GM18517 (cell line): ENCODE measurements at regions not wholly inside any gene's neighbourhood (a gene's known extent, or its start where the extent isn't known, plus 50 kb on each side); places are given as distances from the start of the nearest gene placed in this dataset.
"Not testable (repeated sequence)": the region's sequence is repeated elsewhere in the genome, so short reads cannot be mapped to it uniquely, and the experiment has no call there.

Experiments
- ATAC-seq: cut with Tn5 transposase; IDR thresholded peaks from one replicate; pipeline ENCODE4 v1.9.1; 2021; ENCODE audit warnings: mild to moderate bottlenecking, moderate library complexity; ENCODE audit not compliant: unreplicated experiment

DNA sequence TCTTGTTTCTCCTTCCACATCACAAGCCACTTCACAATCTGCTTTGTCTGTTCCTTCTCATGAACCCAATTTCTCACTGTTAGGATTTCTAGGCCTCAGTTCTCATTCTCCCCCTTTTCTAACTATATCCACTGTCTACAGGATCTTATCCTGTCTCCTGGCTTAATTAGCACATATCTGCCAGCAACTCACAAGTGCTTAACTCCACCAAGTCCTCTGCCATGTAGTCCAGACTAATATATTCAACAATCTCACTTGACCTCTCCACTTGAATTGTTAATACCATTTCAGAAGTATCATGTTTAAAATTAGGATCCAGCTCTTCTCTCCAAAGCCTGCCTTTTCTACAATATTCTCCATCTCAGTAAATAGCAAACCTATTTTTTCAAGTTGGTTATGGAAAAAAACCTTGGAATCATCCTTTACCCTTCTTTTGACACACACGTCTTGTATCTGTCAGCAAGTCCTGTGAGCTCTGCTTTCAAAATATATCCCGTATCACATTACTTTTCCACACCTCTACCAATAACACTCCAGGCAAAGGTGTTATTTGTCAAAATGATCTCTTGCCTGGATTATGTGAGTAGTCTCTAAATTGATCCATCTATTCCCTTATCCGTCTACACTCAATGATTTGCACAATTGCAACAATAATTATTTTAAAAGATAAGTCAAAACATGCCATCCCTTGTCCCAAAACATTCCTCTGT is 127.2 kb upstream of the SLIT2 start:
- ATAC-seq = no peak

- ATAC-seq = no peak
Measured at GRCh38 chr4:20122198-20122988, 129.3 kb upstream of the SLIT2 start.

DNA sequence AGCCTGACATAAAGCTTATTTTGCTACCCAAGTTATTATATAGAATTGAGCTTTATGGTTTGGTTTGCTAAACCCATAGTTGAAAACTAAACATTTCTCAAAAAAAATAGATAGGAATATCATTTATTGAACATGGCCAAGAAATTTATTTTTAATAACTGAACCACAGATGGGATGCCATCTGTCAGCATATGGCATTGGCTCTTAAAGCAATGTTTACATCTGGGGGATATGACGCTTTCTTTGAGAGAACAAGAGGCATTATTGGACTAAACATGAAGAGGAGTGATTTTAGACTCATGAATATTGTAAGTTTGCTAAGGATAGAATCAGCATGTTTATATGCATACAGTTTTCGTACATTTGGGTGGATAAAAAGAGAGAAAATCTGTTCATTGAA is 132.6 kb upstream of the SLIT2 start:
- ATAC-seq = no peak

DNA sequence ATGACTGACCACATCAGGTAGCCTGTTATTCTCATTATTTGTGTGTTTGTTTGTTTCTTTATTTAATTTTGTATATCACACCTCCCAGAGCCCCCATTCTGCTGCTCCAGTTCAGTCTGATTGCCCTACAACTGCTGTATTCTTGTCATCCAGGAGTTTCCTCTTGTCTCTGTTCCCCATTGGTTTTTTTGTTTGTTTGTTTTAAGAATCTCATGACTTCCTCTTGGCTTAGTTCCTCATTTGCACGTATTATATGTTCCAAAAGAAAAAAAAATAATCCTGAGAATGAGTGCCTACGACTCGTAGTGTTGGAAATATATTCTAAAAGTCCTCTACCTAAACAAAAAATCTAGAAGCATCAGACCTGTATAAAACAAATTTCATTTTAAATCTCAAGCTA is 142.3 kb upstream of the SLIT2 start:
- no peak for ATAC-seq

DNA sequence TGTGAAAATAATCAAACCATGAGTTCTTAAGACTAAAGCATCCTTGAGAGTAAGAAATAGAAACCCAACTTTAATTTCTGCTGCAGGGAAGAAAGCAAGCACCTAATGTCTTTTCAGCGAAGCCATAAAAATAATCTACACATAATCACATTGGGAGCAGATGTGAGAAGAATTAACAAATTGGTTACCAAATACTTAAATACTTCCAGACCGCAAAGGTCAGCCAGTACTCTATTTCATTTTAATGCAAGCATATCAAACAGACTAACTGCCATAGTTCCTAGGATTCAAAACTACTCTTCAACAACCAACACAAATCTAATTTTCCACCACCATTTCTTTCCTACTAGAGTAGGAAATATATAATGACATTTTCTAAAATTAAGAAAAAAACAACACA is 144.8 kb upstream of the SLIT2 start:
- ATAC-seq = no peak

- ATAC-seq = no peak
Measured at GRCh38 chr4:20101831-20102230, 149.9 kb upstream of the SLIT2 start.

DNA sequence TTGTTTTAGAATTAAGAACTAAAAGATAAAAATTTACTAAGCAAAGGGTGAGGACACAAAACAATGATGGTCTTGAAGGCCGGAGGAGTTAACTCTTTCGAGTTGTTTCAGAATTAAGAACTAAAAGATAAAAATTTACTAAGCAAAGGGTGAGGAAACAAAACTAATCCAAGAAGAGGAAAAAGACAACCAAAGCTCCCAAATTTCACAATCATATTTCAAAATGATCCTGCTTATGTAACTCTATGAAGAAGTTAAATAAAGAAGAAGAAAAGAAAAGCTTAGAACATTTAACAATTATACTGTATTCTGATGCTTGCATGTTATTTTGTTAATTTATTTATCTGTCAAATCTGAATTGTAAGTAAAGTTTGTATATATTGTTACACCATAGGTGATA is 154.8 kb upstream of the SLIT2 start:
- ATAC-seq = no peak

DNA sequence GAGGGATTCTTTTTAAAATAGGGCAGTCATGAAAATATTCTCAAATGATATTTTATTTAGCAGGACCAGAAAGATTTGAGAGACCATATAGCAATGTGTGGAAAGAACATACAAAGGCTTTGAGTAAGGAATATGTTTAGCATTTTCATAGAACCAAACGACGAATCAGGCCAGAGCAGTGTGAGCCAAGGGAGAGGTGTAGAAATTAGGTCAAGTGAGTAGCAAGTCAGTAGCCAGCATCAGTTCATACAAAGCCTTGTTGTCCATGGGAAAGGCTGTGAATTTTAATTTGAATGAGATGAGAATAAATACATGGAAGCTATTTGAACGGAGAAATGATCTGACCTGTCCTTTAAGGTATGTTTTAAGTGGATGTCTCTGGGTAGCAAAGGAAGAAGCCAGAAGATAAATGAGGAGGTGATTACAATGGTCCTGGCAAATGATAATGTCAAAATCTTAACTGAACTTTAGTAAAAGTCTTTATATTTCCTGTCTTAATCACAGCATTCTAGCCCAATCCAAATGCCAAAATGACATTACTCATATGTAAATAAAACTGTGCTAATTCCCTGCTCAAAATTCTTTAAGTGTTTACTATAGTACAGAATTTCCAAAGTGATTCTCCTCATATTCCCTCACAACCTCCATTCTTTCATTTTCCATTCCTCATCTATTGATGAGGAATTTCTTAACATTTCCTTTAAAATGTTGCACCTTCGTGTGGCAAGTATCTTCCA is 155.7 kb upstream of the SLIT2 start:
- no peak for ATAC-seq

DNA sequence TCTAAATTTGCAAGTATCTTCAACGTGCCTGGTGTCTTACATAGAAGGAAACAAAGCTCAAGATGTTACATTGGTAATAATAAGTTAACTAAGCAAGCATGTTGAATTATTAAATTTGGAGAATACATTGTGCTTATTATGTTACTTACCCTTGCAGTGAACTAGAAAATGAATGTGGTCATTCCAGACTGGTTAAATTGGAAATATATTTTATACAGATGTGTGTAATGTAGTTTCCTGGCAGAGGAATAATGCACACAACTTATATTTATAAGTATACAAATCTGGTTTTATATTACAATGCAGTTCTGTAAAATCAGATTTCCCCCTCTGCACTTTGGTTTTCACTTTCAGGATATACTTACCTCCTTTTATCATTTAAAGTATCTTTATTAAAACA is 159.9 kb upstream of the SLIT2 start:
- no peak for ATAC-seq

DNA sequence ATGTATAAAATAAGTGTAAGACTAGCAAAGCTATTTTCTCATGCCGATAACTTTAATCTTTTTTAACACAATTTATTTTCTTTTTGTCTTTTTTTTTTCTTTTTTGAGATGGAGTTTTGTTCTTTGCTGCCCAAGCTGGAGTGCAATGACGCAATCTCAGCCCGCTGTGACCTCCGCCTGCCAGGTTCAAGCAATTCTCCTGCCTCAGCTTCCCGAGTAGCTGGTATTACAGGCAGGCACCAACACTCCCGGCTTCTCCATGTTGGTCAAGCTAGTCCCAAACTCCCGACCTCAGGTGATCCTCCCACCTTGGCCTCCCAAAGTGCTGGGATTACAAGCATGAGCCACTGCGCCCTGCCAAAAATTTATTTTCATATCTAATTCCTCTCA is 164.2 kb upstream of the SLIT2 start:
- no peak for ATAC-seq

DNA sequence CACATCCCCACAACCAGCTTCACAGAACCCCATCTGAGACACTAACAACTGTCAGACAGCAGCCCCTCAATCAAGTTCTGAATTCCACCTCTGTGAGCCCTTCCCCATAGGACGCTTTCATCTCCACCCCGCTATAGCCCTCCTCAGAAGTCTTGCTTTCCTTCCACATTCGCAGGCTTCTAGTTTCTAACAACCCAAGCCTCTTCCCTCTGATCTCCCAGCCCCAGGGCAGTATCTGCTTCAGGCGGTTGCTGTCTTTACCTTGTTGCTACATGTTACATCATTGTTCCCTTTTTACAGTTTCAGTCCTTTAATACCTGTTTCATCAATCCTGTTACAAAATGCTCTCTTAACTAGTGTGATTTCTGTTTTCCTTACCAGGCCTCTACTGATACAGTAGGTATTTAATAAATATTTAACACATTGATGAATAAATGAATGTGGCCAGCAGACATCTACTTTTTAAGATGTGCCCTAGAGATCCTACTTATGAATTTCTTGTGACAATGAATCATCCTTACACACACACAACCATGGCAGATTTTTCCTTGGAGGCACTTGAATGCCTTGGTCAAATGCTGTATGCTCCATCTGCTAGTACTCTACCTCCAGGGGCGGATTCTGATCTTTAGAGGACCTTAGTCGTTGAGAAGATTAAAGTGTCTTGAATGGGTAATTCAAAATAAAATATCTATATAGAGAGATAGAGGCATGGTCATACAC is 164.7 kb upstream of the SLIT2 start:
- no peak for ATAC-seq

DNA sequence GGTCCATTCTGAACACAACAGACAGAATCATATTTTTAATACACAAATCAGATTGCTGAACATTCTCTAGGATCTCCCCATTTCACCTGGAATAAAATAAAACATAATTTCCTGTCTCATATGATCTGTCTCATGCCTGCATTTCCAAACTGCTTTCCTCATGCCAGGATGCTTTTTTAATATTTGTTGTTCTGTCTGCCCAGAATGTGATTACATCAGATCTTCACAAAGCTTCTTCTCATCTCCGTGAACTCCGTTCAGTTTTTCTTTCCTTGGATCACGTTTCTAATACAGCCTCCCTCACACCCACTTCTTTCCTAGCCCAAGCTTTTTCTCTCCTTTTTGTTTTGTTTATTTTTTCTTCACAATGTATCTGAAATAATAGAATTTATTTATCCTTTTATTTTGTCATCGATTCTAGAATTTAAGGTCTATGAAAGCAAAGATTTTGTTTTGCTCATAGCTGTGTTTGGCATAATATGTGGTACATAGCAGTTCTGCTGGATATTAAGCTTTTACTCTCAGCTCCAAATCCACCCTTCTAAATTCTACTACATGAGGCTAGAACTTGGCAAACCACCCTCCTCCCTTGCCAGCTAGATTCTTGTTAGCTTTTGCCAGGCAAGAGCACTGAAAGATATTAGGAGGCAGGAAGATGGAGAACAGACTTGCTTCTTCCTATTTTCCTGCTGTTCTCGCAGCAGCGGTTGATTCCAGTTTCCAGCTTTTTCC is 165.5 kb upstream of the SLIT2 start:
- ATAC-seq = no peak

GRCh38 chr4:20085653-20086052 is 166.1 kb upstream of the SLIT2 start:
- ATAC-seq = no peak

GRCh38 chr4:20085156-20085555 is 166.5 kb upstream of the SLIT2 start:
- no peak for ATAC-seq

- ATAC-seq = no peak
Measured at GRCh38 chr4:20084488-20084887, 167.2 kb upstream of the SLIT2 start.

- no peak for ATAC-seq
Measured at GRCh38 chr4:20078644-20079043, 173.1 kb upstream of the SLIT2 start.

DNA sequence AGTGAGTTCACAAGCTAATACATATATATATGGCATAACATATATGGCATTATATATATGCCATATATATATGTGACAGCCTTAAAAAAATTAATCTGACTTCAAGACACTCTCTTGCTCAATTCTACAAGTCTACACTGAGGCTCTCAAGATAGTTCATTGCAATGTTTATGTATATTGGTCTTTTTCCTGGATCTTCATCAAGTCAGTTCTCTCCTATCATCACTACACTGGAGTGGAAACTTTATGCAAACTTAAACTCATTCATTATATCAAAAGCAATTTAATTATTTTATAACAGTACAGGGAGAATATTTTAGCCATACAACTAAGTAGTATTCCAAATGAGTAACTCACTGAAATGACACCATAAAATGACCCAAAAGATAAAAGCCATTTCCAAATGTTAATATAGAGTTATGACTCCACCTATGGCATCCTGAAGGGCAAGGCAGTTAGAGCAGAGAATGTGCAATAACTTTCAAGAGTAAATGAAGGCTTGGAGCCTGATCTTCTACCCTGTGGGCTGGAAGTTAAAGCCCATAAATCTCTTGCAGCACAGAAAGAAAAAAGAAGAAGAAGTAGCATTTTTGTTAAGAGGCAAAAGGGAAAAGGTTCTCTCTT is 176.3 kb upstream of the SLIT2 start:
- ATAC-seq = no peak

DNA sequence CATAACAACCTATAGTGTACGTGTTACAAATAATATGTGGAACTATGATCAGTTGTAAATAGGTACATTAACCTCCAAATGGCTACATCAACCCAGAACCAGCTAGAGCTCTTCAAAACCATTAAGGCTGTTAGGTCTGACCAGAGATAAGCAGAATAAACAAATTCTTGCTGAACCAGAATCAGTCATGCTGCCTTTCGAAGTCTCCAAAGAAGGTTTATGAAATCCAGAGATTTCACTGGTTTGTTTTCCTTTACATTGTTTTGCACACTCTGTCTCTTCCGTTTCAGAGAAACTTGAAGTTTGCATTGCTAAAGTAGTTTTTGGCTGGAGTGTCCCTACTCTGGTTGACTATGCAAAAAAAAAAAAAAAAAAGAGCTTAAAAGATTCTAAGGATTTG is 177.3 kb upstream of the SLIT2 start:
- ATAC-seq = no peak

DNA sequence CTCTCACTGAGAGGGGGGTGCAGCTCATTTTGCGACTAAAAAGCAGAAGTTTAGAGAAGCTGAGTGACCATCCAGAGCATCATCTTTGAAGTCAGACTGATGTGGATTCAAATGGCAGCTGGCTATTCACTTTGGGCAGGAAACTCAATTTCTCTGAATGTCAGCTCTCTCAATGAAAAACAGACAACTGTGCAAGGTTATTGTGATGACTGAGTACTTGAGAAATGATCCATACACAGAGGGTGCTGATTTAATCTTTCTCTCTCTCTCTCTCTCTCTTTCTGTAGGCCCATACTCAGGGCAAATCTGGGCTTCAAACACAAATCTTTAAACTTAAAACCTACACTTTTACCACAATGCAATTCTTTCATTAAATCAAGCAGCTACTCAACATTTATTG is 185.8 kb upstream of the SLIT2 start:
- ATAC-seq = no peak

GRCh38 chr4:20062857-20063256 is 188.8 kb upstream of the SLIT2 start:
- ATAC-seq = not testable (repeated sequence)
